Fibroblast of skin of left biceps (primary cell): ENCODE measurements at regions not wholly inside any gene's neighbourhood (a gene's known extent, or its start where the extent isn't known, plus 50 kb on each side); places are given as distances from the start of the nearest gene placed in this dataset.

Source experiments
- DNase-seq, 2 experiments: peaks; one replicate each; pipeline ENCODE4 v3.0.0-alpha.2; 2013; ENCODE audit warnings: low read depth in 2 of 2

- DNase-seq: no peak
Observed at GRCh38 chr3:41037651-41038334, 161.5 kb upstream of the CTNNB1 start.

- no peak for DNase-seq
Observed at GRCh38 chr3:41040256-41040655, 159.0 kb upstream of the CTNNB1 start.

GRCh38 chr3:41041462-41041861, 157.8 kb upstream of the CTNNB1 start:
- no peak for DNase-seq

- DNase-seq: no peak
Observed at GRCh38 chr3:41041899-41042298, 157.4 kb upstream of the CTNNB1 start.

GRCh38 chr3:41044523-41044922, 154.8 kb upstream of the CTNNB1 start:
- no peak for DNase-seq

GRCh38 chr3:41045491-41045890, 153.8 kb upstream of the CTNNB1 start:
- DNase-seq: no peak

GRCh38 chr3:41050144-41050543, 149.2 kb upstream of the CTNNB1 start:
- DNase-seq: no peak

GRCh38 chr3:41053220-41053619, 146.1 kb upstream of the CTNNB1 start:
- no peak for DNase-seq

GRCh38 chr3:41060106-41060505, 139.2 kb upstream of the CTNNB1 start:
- no peak for DNase-seq

GRCh38 chr3:41064070-41064469, 135.2 kb upstream of the CTNNB1 start:
- DNase-seq: no peak

GRCh38 chr3:41064526-41064925, 134.8 kb upstream of the CTNNB1 start:
- no peak for DNase-seq

- no peak for DNase-seq
Observed at GRCh38 chr3:41065340-41065739, 134.0 kb upstream of the CTNNB1 start.

GRCh38 chr3:41073190-41073589, 126.1 kb upstream of the CTNNB1 start:
- DNase-seq: no peak

GRCh38 chr3:41075975-41076374, 123.3 kb upstream of the CTNNB1 start:
- no peak for DNase-seq

GRCh38 chr3:41076399-41076798, 122.9 kb upstream of the CTNNB1 start:
- no peak for DNase-seq

GRCh38 chr3:41080141-41080540, 119.2 kb upstream of the CTNNB1 start:
- no peak for DNase-seq

- DNase-seq: no peak
Observed at GRCh38 chr3:41088882-41089281, 110.4 kb upstream of the CTNNB1 start.

- DNase-seq: no peak
Observed at GRCh38 chr3:41089566-41089965, 109.7 kb upstream of the CTNNB1 start.

- DNase-seq: no peak
Observed at GRCh38 chr3:41092844-41093243, 106.5 kb upstream of the CTNNB1 start.

- DNase-seq: no peak
Observed at GRCh38 chr3:41093476-41093875, 105.8 kb upstream of the CTNNB1 start.

- no peak for DNase-seq
Observed at GRCh38 chr3:41094351-41094750, 105.0 kb upstream of the CTNNB1 start.

GRCh38 chr3:41095702-41096101, 103.6 kb upstream of the CTNNB1 start:
- DNase-seq: no peak

- DNase-seq: no peak
Observed at GRCh38 chr3:41097896-41098496, 101.3 kb upstream of the CTNNB1 start.

GRCh38 chr3:41101231-41101630, 98.1 kb upstream of the CTNNB1 start:
- no peak for DNase-seq
